ENCODE measurements at regions not wholly inside any gene's neighbourhood (a gene's known extent, or its start where the extent isn't known, plus 50 kb on each side); places are given as distances from the start of the nearest gene placed in this dataset.
"Not testable (repeated sequence)": the region's sequence is repeated elsewhere in the genome, so short reads cannot be mapped to it uniquely, and the experiment has no call there.

DNA sequence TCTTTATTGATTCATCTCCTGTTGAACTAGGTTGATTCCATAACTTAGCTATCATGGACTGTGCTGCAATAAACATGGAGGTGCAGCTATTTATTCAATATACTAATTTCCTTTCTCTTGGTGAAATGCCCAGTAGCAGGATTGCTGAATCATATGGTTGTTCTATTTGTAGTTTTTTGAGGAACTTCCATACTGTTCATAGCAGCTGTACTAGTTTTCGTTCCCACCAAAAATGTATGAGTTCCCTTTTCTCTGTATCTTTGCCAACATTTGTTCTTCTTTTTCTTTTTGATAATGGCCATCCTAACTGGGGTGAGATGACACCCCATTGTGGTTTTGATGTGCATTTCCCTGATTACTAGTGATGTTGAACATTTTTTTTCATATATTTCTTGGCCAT, 87.2 kb upstream of the NAV2 start:
- DNase-seq (ENCODE audit: low spot score in 2 of 2) = no peak
- intact Hi-C loops (cut with DNase I; ENCODE audit: low total_unique reads) = no loop called here
- 69 to 74% methylated on average over 1 of the region's 1 CpG for WGBS, 2 donors
- TF ChIP-seq CTCF (IDR thresholded peaks at IDR 0.05) (no peak), POLR2A (IDR thresholded peaks at IDR 0.05) (no peak)
- H3K4me3 ChIP-seq (ENCODE audit: low read depth, poor library complexity, severe bottlenecking) = no peak overlapping the region

DNA sequence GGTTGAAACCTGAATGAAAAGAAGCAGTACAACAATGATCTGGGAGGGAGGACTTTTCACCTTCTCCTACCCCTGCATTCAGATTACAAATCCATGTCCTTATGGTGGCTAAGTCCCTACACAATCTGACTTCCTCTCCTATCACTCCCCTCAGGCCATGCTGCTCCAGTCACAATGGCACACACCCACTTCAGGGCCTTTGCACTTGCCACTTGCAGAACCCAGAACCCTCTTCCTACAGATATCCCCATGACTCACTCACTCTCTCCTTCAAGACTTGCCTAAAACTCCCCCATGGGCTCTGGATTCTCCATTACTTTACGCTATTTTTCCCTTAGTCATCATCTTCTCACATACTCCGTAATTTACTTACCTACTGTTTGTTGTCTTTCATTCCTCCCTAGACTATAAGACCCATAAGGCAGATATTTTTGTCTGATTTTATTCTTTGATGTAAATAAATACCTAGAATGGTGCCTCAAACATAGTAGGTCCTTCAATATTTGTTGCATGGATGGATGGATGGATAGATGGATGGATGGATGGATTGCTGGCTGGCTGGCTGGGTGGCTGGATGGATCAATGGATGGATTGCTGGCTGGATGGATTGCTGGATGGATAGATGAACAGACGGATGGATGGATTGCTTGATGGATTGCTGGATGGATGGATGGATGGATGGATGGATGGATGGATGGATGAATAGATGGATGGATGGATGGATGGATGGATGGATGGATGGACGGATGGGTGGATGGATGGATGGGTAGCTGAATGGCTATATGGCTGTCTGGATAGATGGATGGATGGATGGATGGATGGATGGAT, 94.7 kb upstream of the NAV2 start:
- TF ChIP-seq CTCF (IDR thresholded peaks at IDR 0.05) (no peak), POLR2A (IDR thresholded peaks at IDR 0.05) (no peak)
- 67 to 69% methylated on average over 4 of the region's 4 CpGs for WGBS, 2 donors
- no peak overlapping the region for H3K4me3 ChIP-seq (ENCODE audit: low read depth, poor library complexity, severe bottlenecking)
- peak in 1 of 2 donors; percentile 21 for DNase-seq (ENCODE audit: low spot score in 2 of 2)
- intact Hi-C loops (cut with DNase I; ENCODE audit: low total_unique reads) = no loop called here

GRCh38 chr11:19615341-19616183, 97.1 kb upstream of the NAV2 start:
- no peak for TF ChIP-seq POLR2A (IDR thresholded peaks at IDR 0.05)
- TF ChIP-seq CTCF (IDR thresholded peaks at IDR 0.05) = no peak
- intact Hi-C loops (cut with DNase I; ENCODE audit: low total_unique reads) = no loop called here
- WGBS, 2 donors = 78 to 79% methylated on average over 11 of the region's 11 CpGs
- H3K4me3 ChIP-seq (ENCODE audit: low read depth, poor library complexity, severe bottlenecking) = no peak overlapping the region
- peak in 1 of 2 donors; percentile 21 for DNase-seq (ENCODE audit: low spot score in 2 of 2)

DNA sequence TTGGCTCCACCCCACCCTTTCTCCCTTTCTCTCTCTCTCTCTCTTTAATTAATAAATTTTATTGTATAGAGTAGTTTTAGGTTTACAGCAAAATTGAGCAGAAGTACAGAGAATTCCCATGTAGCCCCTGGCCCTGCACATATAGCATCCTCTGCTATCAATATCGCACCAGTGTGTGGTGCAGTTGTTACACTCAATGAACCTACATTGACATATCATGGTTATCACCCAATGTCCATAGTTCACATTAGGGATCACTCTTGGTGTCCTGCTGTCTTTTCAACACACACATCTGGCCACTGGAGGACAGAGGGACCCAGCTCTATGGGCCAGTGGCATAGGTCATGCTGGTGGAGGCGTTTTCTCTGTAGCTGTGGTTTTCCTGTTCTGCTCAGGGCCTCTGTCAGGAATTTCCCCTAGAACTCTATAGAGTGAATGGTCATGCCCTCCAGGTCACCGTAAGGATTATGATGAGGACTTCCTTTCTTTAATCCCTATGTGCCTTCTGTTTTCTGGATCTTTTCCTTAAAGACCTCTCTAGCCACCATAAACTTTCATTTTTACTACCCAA, 98.2 kb upstream of the NAV2 start:
- intact Hi-C loops (cut with DNase I; ENCODE audit: low total_unique reads) = no loop called here
- DNase-seq (ENCODE audit: low spot score in 2 of 2) = peak in 1 of 2 donors; percentile 32
- H3K4me3 ChIP-seq (ENCODE audit: low read depth, poor library complexity, severe bottlenecking) = no peak overlapping the region
- 82 to 87% methylated on average over 3 of the region's 3 CpGs for WGBS, 2 donors
- TF ChIP-seq CTCF (IDR thresholded peaks at IDR 0.05) (no peak), POLR2A (IDR thresholded peaks at IDR 0.05) (no peak)

GRCh38 chr11:19612025-19612424, 100.6 kb upstream of the NAV2 start:
- peak in 1 of 2 donors; percentile 25 for DNase-seq (ENCODE audit: low spot score in 2 of 2)
- intact Hi-C loops (cut with DNase I; ENCODE audit: low total_unique reads); H3K4me3 ChIP-seq (ENCODE audit: low read depth, poor library complexity, severe bottlenecking): not testable (repeated sequence)
